22Rv1 (cell line): ENCODE measurements at regions not wholly inside any gene's neighbourhood (a gene's known extent, or its start where the extent isn't known, plus 50 kb on each side); places are given as distances from the start of the nearest gene placed in this dataset.
A peak's percentile ranks its signal among the peaks of the same experiment; 100 is the strongest.

Experiments
- H3K27ac ChIP-seq: fragments of 450-650 bp; 2 replicates; pipeline ENCODE4 v1.5.1; 2017
- ZFX ChIP-seq: fragments of 450-650 bp; IDR thresholded peaks from 2 replicates; pipeline ENCODE4 v1.6.1; 2017; ENCODE audit warnings: antibody characterized with exemption, borderline replicate concordance
- TF ChIP-seq, protein P1 (sequence below): fragments of 450-650 bp; IDR thresholded peaks from 2 replicates; pipeline ENCODE4 v1.5.1; 2017; ENCODE audit warnings: mild to moderate bottlenecking

DNA sequence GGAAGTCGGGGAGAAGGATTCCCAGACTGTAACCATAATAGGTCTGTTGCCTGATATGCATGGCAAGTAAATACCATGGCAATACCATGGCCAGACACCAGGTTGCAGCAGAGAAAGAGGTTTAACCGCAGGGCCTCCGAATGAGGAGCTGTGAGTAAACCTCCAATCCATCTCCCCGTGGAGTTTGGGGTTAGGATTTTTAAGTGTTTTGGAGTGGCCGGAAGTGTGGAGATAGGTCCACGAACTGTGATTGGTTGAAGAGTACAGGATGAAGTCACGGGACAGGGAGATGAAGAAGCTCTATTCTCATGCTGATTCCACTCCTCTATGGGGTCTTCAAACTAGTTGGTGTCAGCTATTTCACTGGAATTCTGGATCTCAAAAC, 127.9 kb downstream of the ST8SIA2 start:
- TF ChIP-seq, protein P1, sequence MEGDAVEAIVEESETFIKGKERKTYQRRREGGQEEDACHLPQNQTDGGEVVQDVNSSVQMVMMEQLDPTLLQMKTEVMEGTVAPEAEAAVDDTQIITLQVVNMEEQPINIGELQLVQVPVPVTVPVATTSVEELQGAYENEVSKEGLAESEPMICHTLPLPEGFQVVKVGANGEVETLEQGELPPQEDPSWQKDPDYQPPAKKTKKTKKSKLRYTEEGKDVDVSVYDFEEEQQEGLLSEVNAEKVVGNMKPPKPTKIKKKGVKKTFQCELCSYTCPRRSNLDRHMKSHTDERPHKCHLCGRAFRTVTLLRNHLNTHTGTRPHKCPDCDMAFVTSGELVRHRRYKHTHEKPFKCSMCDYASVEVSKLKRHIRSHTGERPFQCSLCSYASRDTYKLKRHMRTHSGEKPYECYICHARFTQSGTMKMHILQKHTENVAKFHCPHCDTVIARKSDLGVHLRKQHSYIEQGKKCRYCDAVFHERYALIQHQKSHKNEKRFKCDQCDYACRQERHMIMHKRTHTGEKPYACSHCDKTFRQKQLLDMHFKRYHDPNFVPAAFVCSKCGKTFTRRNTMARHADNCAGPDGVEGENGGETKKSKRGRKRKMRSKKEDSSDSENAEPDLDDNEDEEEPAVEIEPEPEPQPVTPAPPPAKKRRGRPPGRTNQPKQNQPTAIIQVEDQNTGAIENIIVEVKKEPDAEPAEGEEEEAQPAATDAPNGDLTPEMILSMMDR = peak; percentile 75
- no peak for TF ChIP-seq ZFX

DNA sequence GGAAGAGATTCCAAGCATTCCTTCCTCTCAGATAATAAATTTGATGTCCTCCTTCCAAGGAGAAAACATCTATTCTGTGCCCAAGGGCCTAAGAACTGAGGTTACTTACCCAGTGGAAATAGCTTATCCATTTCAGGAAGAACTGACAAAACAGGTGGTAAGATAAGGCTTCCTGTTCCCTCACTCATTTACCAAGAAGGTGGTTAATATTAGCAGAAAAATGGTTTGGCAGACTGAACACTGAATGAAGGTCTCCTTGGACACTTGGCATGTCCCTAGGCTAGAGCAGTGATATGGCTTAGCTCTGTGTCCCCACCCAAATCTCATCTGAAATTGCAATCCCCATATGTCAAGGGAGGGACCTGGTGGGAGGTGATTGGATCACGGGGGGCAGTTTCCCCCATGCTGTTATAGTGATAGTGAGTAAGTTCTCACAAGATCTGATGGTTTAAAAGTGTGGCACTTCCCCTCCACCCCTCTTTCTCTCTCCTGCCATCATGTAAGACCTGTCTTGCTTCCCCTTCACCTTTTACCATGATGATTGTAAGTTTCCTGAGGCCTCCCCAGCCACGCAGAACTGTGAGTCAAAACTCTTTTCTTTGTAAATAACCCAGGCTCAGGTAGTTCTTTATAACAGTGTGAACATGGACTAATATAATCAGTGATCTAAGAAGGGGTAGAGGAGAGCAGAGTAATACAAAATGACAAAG, 127.4 kb downstream of the ST8SIA2 start:
- TF ChIP-seq, protein P1 = no peak
- no peak for TF ChIP-seq ZFX
- no peak overlapping the region for H3K27ac ChIP-seq

More for the DNA sequence above, 127.9 kb downstream of the ST8SIA2 start:
- no peak overlapping the region for H3K27ac ChIP-seq

DNA sequence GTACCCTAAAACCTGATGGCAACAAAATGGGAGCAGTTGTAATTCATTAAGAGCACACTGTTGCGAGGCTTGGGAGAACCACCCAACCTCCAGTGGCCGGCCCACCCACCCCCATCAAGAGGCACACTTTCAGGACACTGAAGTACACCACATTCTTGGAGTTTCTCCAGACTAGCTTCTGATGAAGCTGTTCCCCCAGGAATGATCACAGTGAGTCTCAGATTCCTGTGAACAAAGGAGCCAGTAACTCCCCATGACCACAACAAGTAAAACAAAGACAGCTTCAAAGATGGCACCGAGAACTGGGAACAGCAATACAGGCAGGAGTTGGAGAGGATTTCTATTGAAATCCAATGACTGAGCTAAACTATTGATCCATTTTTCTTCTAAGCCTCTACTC, 126.0 kb downstream of the ST8SIA2 start:
- no peak for TF ChIP-seq ZFX
- TF ChIP-seq, protein P1 = no peak
- no peak overlapping the region for H3K27ac ChIP-seq
